HG02852 (cell line): ENCODE measurements at regions not wholly inside any gene's neighbourhood (a gene's known extent, or its start where the extent isn't known, plus 50 kb on each side); places are given as distances from the start of the nearest gene placed in this dataset.
"Not testable (repeated sequence)": the region's sequence is repeated elsewhere in the genome, so short reads cannot be mapped to it uniquely, and the experiment has no call there.

Source experiments
- ATAC-seq: cut with Tn5 transposase; IDR thresholded peaks from one replicate; pipeline ENCODE4 v1.9.1; 2021; ENCODE audit warnings: mild to moderate bottlenecking, moderate library complexity; ENCODE audit not compliant: unreplicated experiment

- no peak for ATAC-seq
These were observed 401.0 kb downstream of the PAX1 start for GRCh38 chr20:22106308-22106938.

- no peak for ATAC-seq
These were observed 396.1 kb downstream of the PAX1 start for GRCh38 chr20:22101606-22102005.

GRCh38 chr20:22100686-22101085 lies 395.2 kb downstream of the PAX1 start:
- ATAC-seq = no peak

GRCh38 chr20:22099348-22099747 lies 393.9 kb downstream of the PAX1 start:
- ATAC-seq = no peak

GRCh38 chr20:22098511-22098910 lies 393.0 kb downstream of the PAX1 start:
- ATAC-seq = no peak

- no peak for ATAC-seq
These were observed 387.7 kb downstream of the PAX1 start for GRCh38 chr20:22093122-22093521.

- no peak for ATAC-seq
These were observed 383.4 kb downstream of the PAX1 start for GRCh38 chr20:22088882-22089281.

- ATAC-seq = no peak
These were observed 375.5 kb downstream of the PAX1 start for GRCh38 chr20:22080985-22081384.

GRCh38 chr20:22074635-22075034 lies 369.2 kb downstream of the PAX1 start:
- ATAC-seq = no peak

- no peak for ATAC-seq
These were observed 366.4 kb downstream of the PAX1 start for GRCh38 chr20:22071841-22072240.

- ATAC-seq = no peak
These were observed 365.2 kb downstream of the PAX1 start for GRCh38 chr20:22070610-22071058.

GRCh38 chr20:22063753-22064152 lies 358.3 kb downstream of the PAX1 start:
- no peak for ATAC-seq

GRCh38 chr20:22062874-22063273 lies 357.4 kb downstream of the PAX1 start:
- no peak for ATAC-seq

- no peak for ATAC-seq
These were observed 355.1 kb downstream of the PAX1 start for GRCh38 chr20:22060610-22061009.

GRCh38 chr20:22058746-22059145 lies 353.3 kb downstream of the PAX1 start:
- ATAC-seq = no peak

- no peak for ATAC-seq
These were observed 350.5 kb downstream of the PAX1 start for GRCh38 chr20:22055981-22056380.

- no peak for ATAC-seq
These were observed 346.7 kb downstream of the PAX1 start for GRCh38 chr20:22052025-22052650.

GRCh38 chr20:22045956-22046507 lies 340.6 kb downstream of the PAX1 start:
- ATAC-seq = not testable (repeated sequence)

GRCh38 chr20:22027423-22027822 lies 322.0 kb downstream of the PAX1 start:
- ATAC-seq = no peak

GRCh38 chr20:22020201-22020600 lies 314.7 kb downstream of the PAX1 start:
- ATAC-seq = no peak

- no peak for ATAC-seq
These were observed 303.0 kb downstream of the PAX1 start for GRCh38 chr20:22008456-22008855.

GRCh38 chr20:22006306-22006705 lies 300.8 kb downstream of the PAX1 start:
- ATAC-seq = no peak
